RWPE2 (cell line): ENCODE measurements at regions not wholly inside any gene's neighbourhood (a gene's known extent, or its start where the extent isn't known, plus 50 kb on each side); places are given as distances from the start of the nearest gene placed in this dataset.

Experiments
- ATAC-seq: fragments of 200-7000 bp; cut with Tn5 transposase; 3 replicates; pipeline ENCODE4 v1.9.1; 2021; ENCODE audit warnings: low read depth
- DNase-seq: peaks from one replicate; pipeline ENCODE4 v3.0.0-alpha.2; 2020; ENCODE audit warnings: low spot score
- H3K27ac ChIP-seq: fragments of 450-650 bp; 2 replicates; pipeline ENCODE4 v1.5.1; 2017; ENCODE audit warnings: mild to moderate bottlenecking; ENCODE audit not compliant: poor library complexity, severe bottlenecking
- H3K27me3 ChIP-seq: fragments of 250-450 bp; sonication (Bioruptor Pico); 2 replicates; pipeline ENCODE4 v1.5.1; 2021; ENCODE audit warnings: mild to moderate bottlenecking, moderate library complexity; ENCODE audit not compliant: insufficient read depth, poor library complexity, severe bottlenecking
- H3K36me3 ChIP-seq: fragments of 250-450 bp; sonication (Bioruptor Pico); 2 replicates; pipeline ENCODE4 v1.5.1; 2020; ENCODE audit warnings: low read depth, mild to moderate bottlenecking, moderate library complexity
- H3K4me1 ChIP-seq: fragments of 250-450 bp; sonication (Bioruptor Pico); 2 replicates; pipeline ENCODE4 v1.5.1; 2021; ENCODE audit warnings: mild to moderate bottlenecking, moderate library complexity; ENCODE audit not compliant: insufficient read depth, poor library complexity, severe bottlenecking
- H3K4me3 ChIP-seq: fragments of 250-450 bp; sonication (Bioruptor Pico); 2 replicates; pipeline ENCODE4 v1.5.1; 2021; ENCODE audit warnings: mild to moderate bottlenecking, moderate library complexity; ENCODE audit not compliant: severe bottlenecking
- H3K9me3 ChIP-seq: fragments of 250-450 bp; sonication (Bioruptor Pico); 2 replicates; pipeline ENCODE4 v1.5.1; 2021; ENCODE audit warnings: mild to moderate bottlenecking, moderate library complexity; ENCODE audit not compliant: severe bottlenecking
- TF ChIP-seq, protein P1 (sequence below): fragments of 450-650 bp; IDR thresholded peaks from one replicate; pipeline ENCODE4 v1.5.1; 2017; ENCODE audit warnings: mild to moderate bottlenecking, moderate library complexity; ENCODE audit not compliant: poor library complexity, severe bottlenecking

DNA sequence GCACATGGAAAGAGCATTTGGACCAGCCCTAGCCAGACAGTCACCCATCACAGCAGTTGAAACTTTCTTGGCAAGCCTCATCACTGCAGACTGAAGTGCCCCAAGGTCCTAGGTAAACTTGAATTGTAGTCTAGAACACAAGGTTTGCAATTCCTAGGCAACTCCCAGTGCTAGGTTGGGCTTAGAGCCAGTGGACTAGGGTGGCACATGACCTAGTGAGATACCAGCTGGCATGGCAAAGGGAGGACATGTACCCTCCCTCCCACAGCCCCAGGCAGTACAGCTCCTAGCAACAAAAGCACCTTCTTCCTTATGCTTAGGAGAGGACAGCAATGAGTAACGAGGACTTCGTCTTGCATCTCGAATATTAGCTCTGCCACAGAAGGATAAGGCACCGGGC, 889.5 kb downstream of the JRKL start:
- no peak overlapping the region for H3K4me3 ChIP-seq
- no peak overlapping the region for H3K27ac ChIP-seq
- H3K27me3 ChIP-seq: no peaks in the 10 kb centered on the region
- no peak for ATAC-seq
- TF ChIP-seq, protein P1, sequence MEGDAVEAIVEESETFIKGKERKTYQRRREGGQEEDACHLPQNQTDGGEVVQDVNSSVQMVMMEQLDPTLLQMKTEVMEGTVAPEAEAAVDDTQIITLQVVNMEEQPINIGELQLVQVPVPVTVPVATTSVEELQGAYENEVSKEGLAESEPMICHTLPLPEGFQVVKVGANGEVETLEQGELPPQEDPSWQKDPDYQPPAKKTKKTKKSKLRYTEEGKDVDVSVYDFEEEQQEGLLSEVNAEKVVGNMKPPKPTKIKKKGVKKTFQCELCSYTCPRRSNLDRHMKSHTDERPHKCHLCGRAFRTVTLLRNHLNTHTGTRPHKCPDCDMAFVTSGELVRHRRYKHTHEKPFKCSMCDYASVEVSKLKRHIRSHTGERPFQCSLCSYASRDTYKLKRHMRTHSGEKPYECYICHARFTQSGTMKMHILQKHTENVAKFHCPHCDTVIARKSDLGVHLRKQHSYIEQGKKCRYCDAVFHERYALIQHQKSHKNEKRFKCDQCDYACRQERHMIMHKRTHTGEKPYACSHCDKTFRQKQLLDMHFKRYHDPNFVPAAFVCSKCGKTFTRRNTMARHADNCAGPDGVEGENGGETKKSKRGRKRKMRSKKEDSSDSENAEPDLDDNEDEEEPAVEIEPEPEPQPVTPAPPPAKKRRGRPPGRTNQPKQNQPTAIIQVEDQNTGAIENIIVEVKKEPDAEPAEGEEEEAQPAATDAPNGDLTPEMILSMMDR: no peak
- no peaks in the 10 kb centered on the region for H3K4me1 ChIP-seq
- H3K36me3 ChIP-seq: no peaks in the 10 kb centered on the region
- DNase-seq: no peak
- no peaks in the 10 kb centered on the region for H3K9me3 ChIP-seq

DNA sequence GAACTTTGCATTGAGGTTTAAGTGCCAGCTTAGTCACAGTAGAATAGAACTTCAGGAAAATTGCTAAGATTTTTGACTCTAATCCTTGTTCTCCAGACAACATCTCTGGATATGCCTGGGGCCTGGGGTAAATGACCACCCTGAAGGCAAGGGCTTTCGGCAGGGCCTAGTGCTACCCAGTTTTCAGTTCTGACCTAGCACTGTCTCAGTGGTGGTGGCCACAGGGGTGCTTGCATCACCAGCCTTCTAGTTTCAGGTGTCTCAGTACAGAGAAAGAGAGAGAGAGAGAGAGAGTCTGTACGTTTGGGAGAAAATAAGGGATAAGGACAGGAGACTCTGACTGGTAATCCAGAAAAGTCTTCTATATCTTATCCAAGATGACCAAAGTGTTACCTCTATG, 890.5 kb downstream of the JRKL start:
- ATAC-seq (no peak), DNase-seq (no peak)
- Histone ChIP-seq H3K36me3 (no peaks in the 10 kb centered on the region), H3K9me3 (no peaks in the 10 kb centered on the region), H3K4me3 (no peak overlapping the region), H3K4me1 (no peaks in the 10 kb centered on the region), H3K27ac (no peak overlapping the region), H3K27me3 (no peaks in the 10 kb centered on the region)
- TF ChIP-seq, protein P1: no peak

DNA sequence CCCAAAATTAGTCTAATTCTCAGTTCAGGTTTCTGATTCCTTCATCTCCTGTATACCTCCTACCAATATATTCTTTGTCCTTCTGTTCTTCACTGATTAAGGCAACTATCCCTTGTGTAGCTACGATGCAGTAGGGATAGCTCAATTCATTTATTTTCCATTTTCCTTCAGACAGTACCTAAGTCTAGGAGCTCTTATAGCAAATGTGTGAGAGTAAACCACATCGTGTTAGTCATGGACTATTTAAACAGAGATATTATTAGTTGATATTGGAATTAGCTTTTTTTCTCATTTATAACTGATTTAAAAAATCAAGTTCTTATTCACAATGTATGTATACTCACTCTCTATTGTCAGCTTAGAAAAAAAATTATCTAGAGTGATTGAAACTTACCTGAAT, 900.0 kb downstream of the JRKL start:
- Histone ChIP-seq H3K9me3 (no peaks in the 10 kb centered on the region), H3K27ac (no peak overlapping the region), H3K27me3 (no peaks in the 10 kb centered on the region), H3K4me1 (no peaks in the 10 kb centered on the region), H3K4me3 (no peak overlapping the region), H3K36me3 (no peaks in the 10 kb centered on the region)
- DNase-seq (no peak), ATAC-seq (no peak)
- TF ChIP-seq, protein P1: no peak

DNA sequence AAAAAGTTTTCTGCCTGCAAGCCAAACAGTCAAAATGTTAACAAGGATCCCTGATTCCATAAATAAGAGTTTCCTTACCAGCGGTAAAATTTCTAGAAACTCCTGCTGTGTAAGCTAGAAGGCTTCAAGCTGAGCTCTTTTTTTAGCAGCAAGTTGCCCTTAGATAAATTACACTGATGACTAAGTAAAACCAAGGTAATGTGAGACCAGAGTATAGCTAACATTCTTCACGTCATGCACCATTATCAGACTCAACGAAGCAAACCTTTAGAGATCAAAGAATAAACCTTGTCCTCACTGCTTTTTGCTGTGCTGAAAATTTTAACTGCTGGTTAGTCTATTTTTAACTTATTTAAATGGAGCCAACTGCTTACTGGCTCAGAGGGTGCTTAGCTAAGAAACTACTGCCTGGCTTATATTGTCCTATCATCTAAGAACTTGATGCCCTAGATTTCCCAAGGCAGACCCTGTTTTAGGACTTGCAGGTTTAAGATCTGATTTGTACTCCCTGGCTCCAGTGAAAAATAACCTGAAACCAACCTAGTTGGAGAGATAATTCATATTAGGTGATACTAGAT, 900.7 kb downstream of the JRKL start:
- H3K4me3 ChIP-seq: no peak overlapping the region
- H3K4me1 ChIP-seq: no peaks in the 10 kb centered on the region
- no peaks in the 10 kb centered on the region for H3K27me3 ChIP-seq
- DNase-seq (no peak), ATAC-seq (no peak)
- no peaks in the 10 kb centered on the region for H3K36me3 ChIP-seq
- TF ChIP-seq, protein P1: no peak
- no peaks in the 10 kb centered on the region for H3K9me3 ChIP-seq
- no peak overlapping the region for H3K27ac ChIP-seq

DNA sequence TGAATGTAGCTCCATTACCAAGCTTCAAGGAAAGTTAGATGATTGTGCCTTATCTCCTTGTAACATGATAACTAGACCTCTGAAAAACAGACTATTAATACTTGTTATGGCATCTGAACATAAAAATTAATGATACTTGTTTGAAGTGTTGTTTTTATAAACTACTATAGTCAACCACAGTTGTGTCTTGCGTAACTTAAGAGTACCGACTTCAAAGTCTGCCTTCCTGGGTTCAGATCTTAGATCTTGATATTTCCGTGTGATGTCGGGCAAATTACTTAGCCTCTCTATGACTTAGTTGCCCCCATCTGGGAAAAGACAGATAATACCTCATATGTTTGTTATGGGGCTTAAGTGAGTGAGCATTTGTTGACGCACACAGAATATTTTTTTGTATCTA, 906.5 kb downstream of the JRKL start:
- Histone ChIP-seq H3K27ac (no peak overlapping the region), H3K36me3 (no peaks in the 10 kb centered on the region), H3K4me3 (no peak overlapping the region), H3K27me3 (no peaks in the 10 kb centered on the region), H3K9me3 (no peaks in the 10 kb centered on the region), H3K4me1 (no peaks in the 10 kb centered on the region)
- TF ChIP-seq, protein P1: no peak
- DNase-seq (no peak), ATAC-seq (no peak)
